Stimulated activated CD8-positive, alpha-beta memory T cell treated with anti-CD3 and anti-CD28 coated beads, Interleukin-7, amount 100 ng/mL, for 48 hours (primary cell): ENCODE measurements at regions not wholly inside any gene's neighbourhood (a gene's known extent, or its start where the extent isn't known, plus 50 kb on each side); places are given as distances from the start of the nearest gene placed in this dataset.
"Not testable (repeated sequence)": the region's sequence is repeated elsewhere in the genome, so short reads cannot be mapped to it uniquely, and the experiment has no call there.

Experiments used
- DNase-seq, 2 donors: peaks; one replicate each; pipeline ENCODE4 v3.0.0-alpha.2; 2020; ENCODE audit warnings: low read depth in 1 of 2; ENCODE audit errors: extremely low read depth in 1 of 2

- no peak for DNase-seq
Observed at GRCh38 chr16:58862334-58863021, 128.4 kb upstream of the GOT2 start.

GRCh38 chr16:58859958-58860669 is 126.0 kb upstream of the GOT2 start:
- DNase-seq, result no peak

DNA sequence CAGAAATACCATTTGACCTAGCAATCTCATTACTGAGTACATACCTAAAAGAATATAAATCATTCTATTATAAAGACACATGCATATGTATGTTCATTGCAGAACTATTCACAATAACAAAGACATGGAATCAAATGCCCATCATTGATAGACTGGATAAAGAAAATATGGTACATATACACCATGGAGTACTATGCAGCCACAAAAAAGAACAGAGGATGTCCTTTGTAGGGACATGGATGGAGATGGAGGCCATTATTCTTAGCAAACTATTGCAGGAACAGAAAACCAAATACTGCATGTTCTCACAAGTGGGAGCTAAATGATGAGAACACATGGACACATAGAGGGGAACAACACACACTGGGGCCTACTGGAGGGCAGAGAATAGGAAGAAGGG is 124.5 kb upstream of the GOT2 start:
- not testable (repeated sequence) for DNase-seq

- no peak for DNase-seq
Observed at GRCh38 chr16:58855291-58855863, 121.3 kb upstream of the GOT2 start.

DNA sequence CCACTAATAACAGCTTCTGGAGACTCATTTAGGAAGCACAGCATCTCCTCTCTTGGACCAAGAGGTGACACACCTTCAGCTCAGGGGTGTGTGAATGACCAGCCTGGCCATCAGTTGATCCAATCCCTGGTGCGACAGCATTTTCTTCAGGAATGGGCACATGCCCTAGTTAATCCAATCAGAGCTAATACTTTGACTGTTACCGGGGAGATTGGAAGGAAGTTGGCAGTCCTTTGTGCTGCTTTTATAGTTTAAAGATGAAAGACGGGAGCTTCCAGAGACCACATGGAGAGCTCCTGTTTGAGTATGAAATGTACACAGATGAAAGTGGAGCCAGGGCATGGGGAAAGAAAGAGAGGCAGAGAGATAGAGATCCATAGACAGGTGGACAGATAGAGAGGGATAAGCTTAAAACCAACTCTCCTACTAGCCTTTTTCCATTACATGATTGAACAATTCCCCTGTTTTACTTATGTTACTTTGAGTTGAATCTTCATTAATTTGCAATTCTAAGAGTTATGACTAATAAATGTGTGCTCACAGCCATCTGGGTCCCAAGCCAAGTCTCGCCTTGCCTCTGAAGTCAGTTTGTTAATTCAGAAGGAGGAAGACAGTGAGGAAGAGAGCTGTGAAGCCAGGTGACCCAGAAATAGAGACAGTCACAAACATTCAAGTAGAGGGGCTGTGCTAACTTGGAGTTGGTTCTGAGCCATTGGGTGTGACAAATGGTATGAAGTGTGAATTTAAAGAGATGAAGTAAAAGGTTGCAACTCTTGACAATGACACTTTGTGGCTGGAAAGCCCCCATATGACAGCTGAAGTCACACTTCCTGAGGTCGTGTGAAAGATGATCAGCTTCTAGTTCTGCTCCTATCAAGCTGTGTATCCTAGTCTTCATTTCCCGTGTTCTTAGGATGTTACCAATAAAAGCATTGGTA is 120.0 kb upstream of the GOT2 start:
- DNase-seq, result no peak

GRCh38 chr16:58850678-58851020 is 116.5 kb upstream of the GOT2 start:
- DNase-seq, result no peak

- DNase-seq, result no peak
Observed at GRCh38 chr16:58850019-58850677, 116.0 kb upstream of the GOT2 start.

GRCh38 chr16:58848662-58849002 is 114.5 kb upstream of the GOT2 start:
- no peak for DNase-seq

- no peak for DNase-seq
Observed at GRCh38 chr16:58847902-58848661, 114.0 kb upstream of the GOT2 start.

GRCh38 chr16:58846226-58846625 is 112.1 kb upstream of the GOT2 start:
- not testable (repeated sequence) for DNase-seq

DNA sequence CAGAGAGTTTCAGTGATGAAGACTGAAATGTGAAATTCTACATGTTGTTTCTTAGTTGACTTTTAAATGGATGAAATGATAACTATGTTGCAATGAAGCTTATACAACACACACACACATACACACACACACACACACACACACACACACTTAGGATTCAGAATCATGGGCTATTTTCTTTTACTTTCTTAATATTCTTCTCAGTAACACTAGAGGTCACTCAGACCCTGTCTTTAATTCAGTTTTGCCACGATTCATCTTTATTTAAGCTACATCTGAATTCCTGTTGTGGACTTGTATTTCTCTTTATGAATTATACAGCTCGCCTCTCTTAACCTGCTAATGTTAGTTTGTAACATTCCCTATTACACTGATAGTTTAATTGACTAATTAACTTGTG is 109.6 kb upstream of the GOT2 start:
- no peak for DNase-seq

DNA sequence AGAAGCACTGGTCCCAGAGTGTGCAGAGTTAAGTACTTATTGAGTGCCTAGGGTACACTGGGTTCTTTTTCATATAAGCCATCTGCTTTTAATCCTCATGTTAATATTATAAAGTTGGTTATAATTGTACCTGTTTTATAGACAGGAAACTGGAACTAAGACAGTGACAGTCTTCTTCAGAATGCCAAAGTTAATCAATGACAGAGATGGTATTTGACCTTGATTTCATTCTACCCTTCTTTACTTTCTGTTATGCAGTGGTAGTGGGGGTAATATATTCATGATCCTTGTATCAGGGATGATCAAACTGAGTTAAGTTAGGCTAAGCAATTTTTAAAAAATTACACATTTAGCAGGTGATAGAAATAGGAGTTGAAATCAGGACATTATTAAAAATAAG is 108.6 kb upstream of the GOT2 start:
- DNase-seq, result no peak

DNA sequence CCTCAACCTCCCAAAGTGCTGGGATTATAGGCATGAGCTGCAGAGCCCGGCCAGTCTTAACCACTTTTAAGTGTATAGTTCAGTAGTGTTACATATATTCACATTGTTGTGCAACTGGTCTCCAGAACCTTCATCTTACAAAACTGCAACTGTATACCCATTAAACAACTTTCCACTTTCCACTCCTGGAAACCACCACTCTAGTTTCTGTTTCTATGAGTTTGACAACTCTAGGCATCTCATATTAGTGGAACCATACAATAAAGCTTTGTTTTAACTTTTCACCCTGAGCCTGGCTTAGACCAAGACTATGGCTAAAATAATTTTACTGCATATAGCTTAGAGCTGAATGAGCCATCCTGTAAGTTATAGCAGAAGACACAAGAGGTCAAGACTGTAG is 108.0 kb upstream of the GOT2 start:
- no peak for DNase-seq

DNA sequence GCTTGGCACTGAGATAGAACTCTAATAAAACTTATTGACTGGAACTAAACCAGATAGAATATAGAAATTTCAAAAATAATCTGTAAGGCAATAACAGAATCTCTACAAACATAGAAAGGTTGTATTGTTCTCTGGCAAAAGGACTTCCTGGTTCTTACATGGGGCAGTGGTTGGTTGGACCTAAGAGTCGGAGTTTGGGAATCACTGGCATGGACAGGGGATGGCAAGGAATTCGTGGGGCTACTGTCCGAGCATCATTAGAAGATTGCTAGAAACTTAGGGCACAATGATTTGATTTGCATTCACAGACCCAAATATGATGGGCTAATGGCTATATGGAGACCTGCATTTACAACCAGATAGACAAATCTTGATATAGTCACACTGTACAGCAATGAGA is 103.8 kb upstream of the GOT2 start:
- DNase-seq, result no peak

DNA sequence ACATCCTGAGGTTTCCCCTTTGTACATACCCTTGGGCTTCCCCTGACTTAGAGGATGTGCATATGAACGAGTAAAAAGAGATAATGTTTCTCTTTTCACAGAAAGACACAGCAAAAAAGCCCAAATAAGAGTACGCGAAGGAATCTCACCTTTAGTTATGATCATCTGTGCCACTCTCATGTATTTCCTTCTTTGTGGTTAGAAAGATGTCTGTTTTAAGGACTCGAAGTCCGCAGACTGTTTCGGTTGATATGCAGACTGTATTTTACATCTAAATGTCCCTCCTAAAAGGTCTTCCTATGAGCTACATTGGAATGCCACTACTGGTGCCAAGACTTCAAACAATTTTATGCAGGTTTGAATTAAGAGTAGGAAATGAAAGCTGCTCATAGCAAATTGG is 102.3 kb upstream of the GOT2 start:
- DNase-seq, result no peak

GRCh38 chr16:58832386-58832895 is 98.3 kb upstream of the GOT2 start:
- no peak for DNase-seq

GRCh38 chr16:58831386-58831785 is 97.3 kb upstream of the GOT2 start:
- no peak for DNase-seq

GRCh38 chr16:58828901-58829545 is 94.9 kb upstream of the GOT2 start:
- no peak for DNase-seq

DNA sequence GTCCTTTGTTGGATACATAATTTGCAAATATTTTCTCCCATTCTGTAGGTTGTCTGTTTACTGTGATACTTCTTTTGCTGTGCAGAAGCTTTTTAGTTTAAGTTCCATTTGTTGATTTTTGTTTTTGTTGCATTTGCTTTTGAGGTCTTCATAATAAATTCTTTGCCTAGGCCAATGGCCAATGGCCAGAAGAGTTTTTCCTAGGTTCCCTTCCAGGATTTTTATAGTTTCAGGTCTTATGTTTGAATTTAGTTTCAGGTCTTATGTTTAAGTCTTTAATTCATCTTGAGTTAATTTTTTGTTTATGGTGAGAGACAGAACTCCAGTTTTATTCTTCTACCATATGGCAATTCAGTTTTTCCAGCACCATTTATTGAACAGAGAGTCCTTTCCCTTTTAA is 90.1 kb upstream of the GOT2 start:
- no peak for DNase-seq

DNA sequence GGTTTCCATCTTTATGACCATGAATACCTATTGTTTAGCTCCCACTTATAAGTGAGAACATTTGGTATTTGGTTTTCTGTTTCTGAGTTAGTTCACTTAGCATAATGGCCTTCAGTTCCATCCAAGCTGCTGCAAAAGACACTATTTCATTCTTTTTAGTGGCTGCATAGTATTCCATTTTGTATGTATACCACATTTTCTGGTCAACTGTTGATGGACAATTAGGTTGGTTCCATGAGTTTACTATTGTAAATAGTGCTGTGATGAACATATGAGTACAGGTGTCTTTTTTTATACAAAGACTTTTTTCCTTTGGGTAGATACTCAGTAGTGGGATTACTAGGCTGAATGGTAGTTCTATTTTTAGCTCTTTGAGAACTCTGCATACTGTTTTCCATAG is 87.8 kb upstream of the GOT2 start:
- DNase-seq, result no peak
